Ascending aorta (tissue), 2 donors: ENCODE measurements at regions not wholly inside any gene's neighbourhood (a gene's known extent, or its start where the extent isn't known, plus 50 kb on each side); places are given as distances from the start of the nearest gene placed in this dataset.

Experiments
- DNase-seq, 2 donors: peaks; one replicate each; pipeline ENCODE4 v3.0.0-alpha.2; 2019; ENCODE audit warnings: low spot score in 2 of 2
- H3K27ac ChIP-seq, 2 donors: fragments of 200-600 bp; sonication (generic); one replicate each; pipeline ENCODE4 v1.5.1; 2016 to 2017; ENCODE audit warnings: mild to moderate bottlenecking in 1 of 2
- H3K27me3 ChIP-seq: fragments of 200-600 bp; sonication (generic); one replicate; pipeline ENCODE4 v1.5.1; 2017
- H3K36me3 ChIP-seq, 2 donors: fragments of 200-600 bp; sonication (generic); one replicate each; pipeline ENCODE4 v1.5.1; 2016
- H3K4me1 ChIP-seq, 2 donors: fragments of 200-600 bp; sonication (generic); one replicate each; pipeline ENCODE4 v1.5.1; 2016 to 2017; ENCODE audit warnings: mild to moderate bottlenecking in 1 of 2
- H3K4me3 ChIP-seq, 2 donors: fragments of 200-600 bp; sonication (generic); one replicate each; pipeline ENCODE4 v1.5.1; 2016 to 2017; ENCODE audit warnings: mild to moderate bottlenecking in 1 of 2
- H3K9me3 ChIP-seq, 2 donors: fragments of 200-600 bp; sonication (generic); one replicate each; pipeline ENCODE4 v1.5.1; 2016
- intact Hi-C: fragments of 100-400 bp; cut with DNase I; formaldehyde crosslinking; loops from one replicate; pipeline ENCODE4 v1.15.1; 2023
- TF ChIP-seq, protein P1 (sequence below), 3 experiments: fragments of 200-600 bp in 2 of 3; fragments of 450-650 bp in 1 of 3; sonication (generic) in 2 of 3; IDR thresholded peaks; one replicate each; pipeline ENCODE4 v1.5.1; 2016 to 2019; ENCODE audit warnings: antibody characterized with exemption in 3 of 3, mild to moderate bottlenecking in 1 of 3, moderate library complexity in 1 of 3

DNA sequence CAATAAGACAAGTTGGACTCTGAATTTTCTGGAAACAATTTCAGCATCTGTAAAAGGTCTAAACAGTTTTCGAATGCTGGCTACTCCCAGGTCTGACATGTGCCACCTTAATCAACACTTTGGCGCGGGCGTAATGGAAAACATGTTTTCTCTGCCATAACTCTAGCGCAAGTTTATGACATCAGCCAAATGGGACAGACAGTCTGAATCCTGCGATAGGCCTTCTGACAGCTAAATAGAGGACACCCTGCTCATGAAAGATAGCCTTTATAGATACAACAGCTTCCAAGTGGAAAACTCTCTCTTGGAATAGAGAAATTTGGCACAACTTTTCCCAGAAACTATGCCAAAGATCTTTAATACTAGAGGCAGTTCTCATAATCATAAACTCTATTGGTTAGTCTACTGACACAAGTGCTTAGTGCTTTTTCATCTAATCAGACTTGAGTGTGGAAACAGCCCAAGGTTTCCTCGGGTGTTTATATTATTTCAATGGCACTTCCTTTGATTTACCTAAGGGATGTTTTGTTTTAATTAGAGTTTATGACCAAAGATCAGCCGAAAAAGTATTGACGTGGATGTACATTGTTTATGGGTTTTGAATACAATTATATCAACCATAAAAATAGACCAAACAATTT lies 120.1 kb upstream of the DPH6 start:
- no peaks in the 10 kb centered on the region for H3K9me3 ChIP-seq
- TF ChIP-seq, protein P1, sequence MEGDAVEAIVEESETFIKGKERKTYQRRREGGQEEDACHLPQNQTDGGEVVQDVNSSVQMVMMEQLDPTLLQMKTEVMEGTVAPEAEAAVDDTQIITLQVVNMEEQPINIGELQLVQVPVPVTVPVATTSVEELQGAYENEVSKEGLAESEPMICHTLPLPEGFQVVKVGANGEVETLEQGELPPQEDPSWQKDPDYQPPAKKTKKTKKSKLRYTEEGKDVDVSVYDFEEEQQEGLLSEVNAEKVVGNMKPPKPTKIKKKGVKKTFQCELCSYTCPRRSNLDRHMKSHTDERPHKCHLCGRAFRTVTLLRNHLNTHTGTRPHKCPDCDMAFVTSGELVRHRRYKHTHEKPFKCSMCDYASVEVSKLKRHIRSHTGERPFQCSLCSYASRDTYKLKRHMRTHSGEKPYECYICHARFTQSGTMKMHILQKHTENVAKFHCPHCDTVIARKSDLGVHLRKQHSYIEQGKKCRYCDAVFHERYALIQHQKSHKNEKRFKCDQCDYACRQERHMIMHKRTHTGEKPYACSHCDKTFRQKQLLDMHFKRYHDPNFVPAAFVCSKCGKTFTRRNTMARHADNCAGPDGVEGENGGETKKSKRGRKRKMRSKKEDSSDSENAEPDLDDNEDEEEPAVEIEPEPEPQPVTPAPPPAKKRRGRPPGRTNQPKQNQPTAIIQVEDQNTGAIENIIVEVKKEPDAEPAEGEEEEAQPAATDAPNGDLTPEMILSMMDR (IDR thresholded peaks at IDR 0.05): no peak
- H3K4me3 ChIP-seq: no peak overlapping the region
- intact Hi-C loops: loop anchor here (5.0 kb wide), 1 partner anchor 39 kb away; no protein-coding TSS in a partner anchor
- H3K36me3 ChIP-seq: no peaks in the 10 kb centered on the region
- peaks cover 0 to 19% of the 10 kb centered on the region in 2 donors for H3K4me1 ChIP-seq
- H3K27ac ChIP-seq: peak overlapping the region; percentile 64 to 66
- H3K27me3 ChIP-seq: no peaks in the 10 kb centered on the region
- DNase-seq: peak in 1 of 2 donors; percentile 71

DNA sequence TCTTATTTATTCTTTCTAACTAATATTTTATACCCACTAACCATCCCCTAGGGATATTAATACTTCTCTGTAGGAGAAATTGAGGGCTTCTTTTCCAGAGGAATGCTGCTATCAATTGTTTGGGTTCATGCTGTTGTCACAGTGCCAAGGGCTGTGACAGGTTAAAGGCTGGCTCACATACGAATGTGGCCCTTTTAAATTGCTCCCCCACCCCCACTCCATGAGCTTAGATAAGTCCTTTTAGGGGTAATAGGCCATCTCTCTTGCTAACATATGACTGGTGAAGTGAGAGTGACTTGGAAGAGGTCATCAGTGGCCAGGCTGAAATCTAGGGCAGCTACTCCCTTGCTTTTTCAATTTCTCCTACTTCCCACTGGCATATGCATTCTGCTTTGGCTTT lies 121.9 kb upstream of the DPH6 start:
- DNase-seq: no peak
- no peaks in the 10 kb centered on the region for H3K9me3 ChIP-seq
- no peaks in the 10 kb centered on the region for H3K27me3 ChIP-seq
- H3K4me1 ChIP-seq: peaks cover 0 to 19% of the 10 kb centered on the region in 2 donors
- no peak overlapping the region for H3K4me3 ChIP-seq
- no peak overlapping the region for H3K27ac ChIP-seq
- H3K36me3 ChIP-seq: no peaks in the 10 kb centered on the region
- intact Hi-C loops: loop anchor here (5.0 kb wide), 1 partner anchor 41 kb away; no protein-coding TSS in a partner anchor
- TF ChIP-seq, protein P1 (IDR thresholded peaks at IDR 0.05): no peak

GRCh38 chr15:35669021-35669420 lies 123.1 kb upstream of the DPH6 start:
- no peak overlapping the region for H3K27ac ChIP-seq
- peaks cover 0 to 19% of the 10 kb centered on the region in 2 donors for H3K4me1 ChIP-seq
- DNase-seq: no peak
- H3K36me3 ChIP-seq: no peaks in the 10 kb centered on the region
- intact Hi-C loops: loop anchor here (5.0 kb wide), 1 partner anchor 42 kb away; no protein-coding TSS in a partner anchor
- no peak overlapping the region for H3K4me3 ChIP-seq
- no peaks in the 10 kb centered on the region for H3K27me3 ChIP-seq
- H3K9me3 ChIP-seq: no peaks in the 10 kb centered on the region
- TF ChIP-seq, protein P1 (IDR thresholded peaks at IDR 0.05): no peak

- no peak overlapping the region for H3K4me3 ChIP-seq
- DNase-seq: no peak
- H3K36me3 ChIP-seq: no peaks in the 10 kb centered on the region
- intact Hi-C loops: loop anchor here (5.0 kb wide), 1 partner anchor 42 kb away; no protein-coding TSS in a partner anchor
- no peaks in the 10 kb centered on the region for H3K27me3 ChIP-seq
- H3K4me1 ChIP-seq: peaks cover 0 to 19% of the 10 kb centered on the region in 2 donors
- no peaks in the 10 kb centered on the region for H3K9me3 ChIP-seq
- TF ChIP-seq, protein P1 (IDR thresholded peaks at IDR 0.05): no peak
- H3K27ac ChIP-seq: no peak overlapping the region
These were observed 123.6 kb upstream of the DPH6 start for GRCh38 chr15:35669432-35670045.

DNA sequence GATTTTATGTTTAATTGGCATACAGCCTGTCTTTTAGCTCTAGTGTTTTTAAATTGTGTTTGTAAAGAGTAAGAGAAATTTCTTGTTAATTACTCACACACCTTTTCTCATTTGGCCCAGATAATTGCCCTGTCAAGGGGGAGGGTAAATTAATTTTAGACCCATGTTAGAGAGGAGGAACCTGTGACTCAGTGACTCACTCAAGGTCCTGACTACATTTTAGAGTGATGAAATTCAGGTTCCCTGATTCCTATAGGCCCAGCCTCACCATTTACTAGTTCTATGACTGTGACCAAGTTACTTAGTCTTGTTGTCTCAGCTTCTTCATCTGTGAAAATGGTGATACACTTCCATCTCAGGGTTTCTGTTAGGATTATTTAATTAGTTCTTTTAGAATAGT lies 125.2 kb upstream of the DPH6 start:
- no peak for DNase-seq
- Histone ChIP-seq H3K4me1 (peaks cover 0 to 21% of the 10 kb centered on the region in 2 donors), H3K27ac (no peak overlapping the region), H3K36me3 (no peaks in the 10 kb centered on the region), H3K9me3 (no peaks in the 10 kb centered on the region), H3K4me3 (no peak overlapping the region), H3K27me3 (no peaks in the 10 kb centered on the region)
- TF ChIP-seq, protein P1 (IDR thresholded peaks at IDR 0.05): no peak
- intact Hi-C loops: no loop called here
